ENCODE measurements at regions not wholly inside any gene's neighbourhood (a gene's known extent, or its start where the extent isn't known, plus 50 kb on each side); places are given as distances from the start of the nearest gene placed in this dataset.

DNA sequence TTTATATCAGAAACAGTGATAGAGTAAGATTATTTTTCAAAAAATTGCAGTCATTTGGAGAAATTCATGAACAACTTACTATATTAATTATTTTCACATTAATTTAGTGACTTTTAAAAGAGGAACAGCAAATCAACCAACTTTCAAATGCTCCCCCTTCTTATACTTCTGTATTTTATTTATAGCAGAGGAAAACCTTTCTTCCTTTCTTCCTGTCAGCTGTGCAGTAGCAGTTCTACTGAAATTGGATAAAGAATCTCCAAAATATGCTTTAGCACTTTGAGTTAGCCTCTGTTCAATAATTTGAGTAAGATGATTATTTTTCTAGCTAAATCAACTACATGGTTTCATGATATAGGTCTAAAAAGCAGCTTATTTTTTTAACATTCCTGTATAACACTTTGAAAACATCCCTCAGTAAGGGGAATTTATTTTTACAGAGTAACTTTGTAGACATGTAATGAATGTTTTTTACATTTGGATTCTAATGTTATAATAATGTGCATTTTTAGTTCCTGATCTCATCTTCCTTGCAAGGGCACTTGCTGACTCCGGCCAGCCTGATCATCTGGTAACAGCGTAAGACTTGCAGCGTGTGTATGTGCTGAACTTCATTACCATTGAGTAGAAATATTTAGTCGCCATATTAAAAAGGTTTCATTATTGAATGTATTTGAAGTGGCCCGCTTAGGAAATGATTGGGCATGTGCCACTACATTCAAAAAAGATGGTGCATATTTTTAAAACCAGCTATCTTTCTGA is 158.3 kb upstream of the HDAC9 start:
- H3K27me3 Mint-ChIP-seq, result no peaks in the 10 kb centered on the region
- no peaks in the 10 kb centered on the region for H3K36me3 Mint-ChIP-seq
- H3K27ac Mint-ChIP-seq, result no peak overlapping the region
- H3K4me1 Mint-ChIP-seq, result no peaks in the 10 kb centered on the region
- H3K9me3 Mint-ChIP-seq, result peaks cover 5% of the 10 kb centered on the region
- no peak overlapping the region for H3K4me3 Mint-ChIP-seq

DNA sequence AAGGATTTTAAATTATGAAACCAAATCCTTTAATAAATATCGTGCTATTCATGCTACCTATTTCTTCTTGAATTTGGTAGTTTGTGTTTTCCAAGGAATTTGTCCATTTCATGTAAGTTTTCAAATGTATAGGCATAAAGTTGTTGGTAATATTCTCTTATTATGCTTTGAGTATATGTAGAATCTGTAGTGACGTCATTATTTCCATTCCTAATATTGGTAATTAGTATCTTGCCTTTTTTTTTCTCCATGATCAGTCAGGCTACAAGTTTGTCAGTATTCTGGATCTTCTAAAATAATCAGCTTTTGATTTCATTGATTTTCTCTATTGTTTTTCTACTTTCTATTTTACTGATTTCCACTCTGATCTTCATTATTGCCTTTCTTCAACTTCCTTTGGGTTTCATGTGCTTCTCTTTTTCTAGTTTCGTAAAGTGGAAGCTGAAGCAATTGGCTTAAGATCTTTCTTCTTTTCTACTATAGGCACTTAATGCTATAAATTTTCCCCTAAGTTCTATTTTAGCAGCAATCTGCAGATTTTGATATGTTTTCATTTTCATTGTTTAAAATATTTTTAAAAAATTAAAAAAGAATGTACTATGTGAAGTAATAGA is 156.5 kb upstream of the HDAC9 start:
- Mint-ChIP-seq H3K4me3 (no peak overlapping the region), H3K36me3 (no peaks in the 10 kb centered on the region), H3K4me1 (no peaks in the 10 kb centered on the region), H3K27ac (no peak overlapping the region), H3K9me3 (peaks cover 5% of the 10 kb centered on the region), H3K27me3 (peaks cover 3% of the 10 kb centered on the region)

DNA sequence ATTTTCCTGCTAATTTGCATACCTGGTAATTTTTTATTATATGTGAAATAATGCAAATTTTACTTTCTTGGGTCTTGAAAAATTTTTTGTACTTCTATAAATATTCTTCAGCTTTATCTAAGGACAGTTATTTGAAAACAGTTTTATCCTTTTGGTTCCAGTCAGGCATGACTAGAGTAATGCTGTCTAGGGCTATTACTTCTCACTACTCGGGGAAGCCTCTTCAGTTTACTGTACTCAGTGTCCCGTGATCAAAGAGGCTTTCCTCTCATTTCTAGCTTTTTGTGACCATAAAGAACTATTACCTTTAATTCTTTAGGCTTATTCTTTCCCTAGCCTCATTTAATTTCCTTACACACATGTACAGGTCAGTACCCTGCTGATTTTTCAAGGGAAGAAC is 153.8 kb upstream of the HDAC9 start:
- H3K36me3 Mint-ChIP-seq, result no peaks in the 10 kb centered on the region
- no peak overlapping the region for H3K27ac Mint-ChIP-seq
- peaks cover 5% of the 10 kb centered on the region for H3K9me3 Mint-ChIP-seq
- H3K4me3 Mint-ChIP-seq, result no peak overlapping the region
- no peaks in the 10 kb centered on the region for H3K4me1 Mint-ChIP-seq
- H3K27me3 Mint-ChIP-seq, result peaks cover 6% of the 10 kb centered on the region

DNA sequence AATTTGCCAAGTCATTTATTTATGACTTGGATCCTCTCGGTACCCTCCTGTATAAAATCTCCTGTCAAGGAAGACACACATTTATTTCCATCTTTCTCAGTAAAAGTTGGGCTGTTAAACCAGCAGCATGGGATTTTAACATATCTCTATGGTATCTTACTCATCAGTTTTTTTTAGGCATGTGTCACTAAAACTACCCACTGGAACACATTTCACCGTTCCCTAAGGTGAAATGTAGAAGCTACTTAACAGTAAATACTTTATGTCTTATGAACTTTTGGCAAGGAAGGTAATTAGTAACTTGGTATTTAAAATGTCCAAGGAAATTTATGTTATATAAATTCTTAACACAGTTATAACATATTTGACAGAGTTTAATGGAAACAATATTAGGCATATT is 152.5 kb upstream of the HDAC9 start:
- Mint-ChIP-seq H3K27me3 (peaks cover 7% of the 10 kb centered on the region), H3K4me3 (no peak overlapping the region), H3K9me3 (peaks cover 5% of the 10 kb centered on the region), H3K4me1 (no peaks in the 10 kb centered on the region), H3K27ac (no peak overlapping the region), H3K36me3 (no peaks in the 10 kb centered on the region)

DNA sequence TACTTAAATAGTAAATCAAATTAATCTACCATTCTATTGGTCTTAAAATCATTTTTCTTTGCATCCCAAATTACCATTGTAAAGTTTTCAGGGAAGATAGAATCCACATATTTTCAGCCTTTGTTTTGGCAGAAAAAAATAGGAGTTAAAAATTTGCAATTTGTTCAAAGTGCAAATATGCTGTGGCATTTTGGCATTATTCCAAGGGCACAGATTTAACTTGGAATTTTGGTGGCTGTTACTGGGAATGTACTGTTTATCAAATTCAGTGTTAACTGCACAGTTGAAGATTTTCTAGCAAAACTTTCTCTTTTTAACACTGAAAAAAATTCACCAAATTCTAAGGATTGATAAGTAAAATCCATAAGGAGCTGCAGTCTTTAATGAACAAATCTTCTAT is 151.0 kb upstream of the HDAC9 start:
- no peaks in the 10 kb centered on the region for H3K36me3 Mint-ChIP-seq
- no peak overlapping the region for H3K4me3 Mint-ChIP-seq
- no peaks in the 10 kb centered on the region for H3K4me1 Mint-ChIP-seq
- no peak overlapping the region for H3K27ac Mint-ChIP-seq
- peaks cover 7% of the 10 kb centered on the region for H3K27me3 Mint-ChIP-seq
- peaks cover 5% of the 10 kb centered on the region for H3K9me3 Mint-ChIP-seq

DNA sequence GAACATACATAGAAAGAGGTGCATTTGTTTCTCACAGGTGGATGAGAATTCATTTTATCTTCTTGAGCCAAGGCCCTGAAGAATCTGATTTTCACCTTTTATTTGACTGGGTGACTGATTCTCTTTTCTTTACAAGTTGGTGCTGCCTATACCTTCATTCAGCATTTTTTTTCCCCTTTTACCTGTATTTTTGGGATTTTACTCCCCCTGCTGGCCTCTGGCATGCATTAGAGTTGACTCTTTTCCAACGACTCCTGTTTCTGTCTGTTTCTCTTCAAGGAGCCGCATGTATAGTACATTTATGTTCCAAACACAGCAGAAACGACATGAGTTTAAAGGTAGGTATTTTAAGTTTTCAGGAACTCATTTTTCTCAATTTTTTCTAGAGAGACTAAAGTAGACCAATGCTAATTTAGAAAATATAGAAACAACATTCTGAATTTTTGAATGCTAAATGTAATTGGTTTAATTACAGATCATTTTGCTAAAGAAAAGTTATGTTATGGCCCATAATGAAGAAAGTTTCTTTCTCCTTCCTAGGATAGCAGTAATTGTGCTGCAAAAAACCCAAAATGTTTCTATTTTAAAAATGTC is 149.8 kb upstream of the HDAC9 start:
- no peak overlapping the region for H3K4me3 Mint-ChIP-seq
- H3K4me1 Mint-ChIP-seq, result no peaks in the 10 kb centered on the region
- H3K36me3 Mint-ChIP-seq, result no peaks in the 10 kb centered on the region
- no peak overlapping the region for H3K27ac Mint-ChIP-seq
- peaks cover 5% of the 10 kb centered on the region for H3K9me3 Mint-ChIP-seq
- peaks cover 9% of the 10 kb centered on the region for H3K27me3 Mint-ChIP-seq

DNA sequence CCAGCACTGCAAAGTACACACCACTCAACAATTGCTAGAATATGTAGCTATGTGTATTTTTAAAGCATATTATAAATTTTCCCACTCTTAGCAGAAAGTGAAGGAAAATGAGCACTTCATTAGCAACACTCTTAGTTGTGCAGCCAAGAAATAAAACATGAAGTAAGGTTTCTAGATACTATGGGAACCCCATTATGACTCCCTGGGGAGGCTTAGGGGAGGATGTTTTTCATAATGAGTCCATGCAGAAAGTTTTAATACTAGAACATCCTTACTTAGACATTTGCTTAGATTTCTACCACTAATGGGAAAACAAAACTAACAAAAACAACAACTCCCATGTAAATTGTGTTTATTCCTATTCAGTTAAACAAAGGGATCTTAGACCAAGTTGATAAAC is 148.4 kb upstream of the HDAC9 start:
- H3K27me3 Mint-ChIP-seq, result peaks cover 9% of the 10 kb centered on the region
- no peak overlapping the region for H3K4me3 Mint-ChIP-seq
- H3K27ac Mint-ChIP-seq, result no peak overlapping the region
- H3K4me1 Mint-ChIP-seq, result no peaks in the 10 kb centered on the region
- no peaks in the 10 kb centered on the region for H3K36me3 Mint-ChIP-seq
- no peaks in the 10 kb centered on the region for H3K9me3 Mint-ChIP-seq

DNA sequence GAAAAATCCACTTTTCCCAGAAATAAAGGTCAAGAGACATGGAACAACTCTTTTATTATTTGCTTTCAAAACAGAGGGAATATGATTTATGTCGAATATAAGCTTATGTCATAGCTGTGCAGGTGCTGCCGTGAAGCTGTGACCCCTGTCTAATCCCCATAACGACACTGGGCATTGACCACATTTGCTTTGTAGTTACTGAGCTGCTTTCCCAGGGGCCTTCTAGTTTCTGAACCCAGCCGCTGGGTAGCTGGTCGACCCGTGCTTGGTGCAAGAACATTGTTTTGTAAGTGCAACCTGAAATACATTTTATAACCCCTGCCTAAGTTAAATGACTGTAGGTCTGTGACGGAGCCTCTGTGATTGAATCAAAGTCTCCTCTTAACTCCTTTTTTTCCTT is 144.9 kb upstream of the HDAC9 start:
- Mint-ChIP-seq H3K36me3 (no peaks in the 10 kb centered on the region), H3K27me3 (peaks cover 3% of the 10 kb centered on the region), H3K27ac (no peak overlapping the region), H3K9me3 (no peaks in the 10 kb centered on the region), H3K4me1 (no peaks in the 10 kb centered on the region), H3K4me3 (no peak overlapping the region)

DNA sequence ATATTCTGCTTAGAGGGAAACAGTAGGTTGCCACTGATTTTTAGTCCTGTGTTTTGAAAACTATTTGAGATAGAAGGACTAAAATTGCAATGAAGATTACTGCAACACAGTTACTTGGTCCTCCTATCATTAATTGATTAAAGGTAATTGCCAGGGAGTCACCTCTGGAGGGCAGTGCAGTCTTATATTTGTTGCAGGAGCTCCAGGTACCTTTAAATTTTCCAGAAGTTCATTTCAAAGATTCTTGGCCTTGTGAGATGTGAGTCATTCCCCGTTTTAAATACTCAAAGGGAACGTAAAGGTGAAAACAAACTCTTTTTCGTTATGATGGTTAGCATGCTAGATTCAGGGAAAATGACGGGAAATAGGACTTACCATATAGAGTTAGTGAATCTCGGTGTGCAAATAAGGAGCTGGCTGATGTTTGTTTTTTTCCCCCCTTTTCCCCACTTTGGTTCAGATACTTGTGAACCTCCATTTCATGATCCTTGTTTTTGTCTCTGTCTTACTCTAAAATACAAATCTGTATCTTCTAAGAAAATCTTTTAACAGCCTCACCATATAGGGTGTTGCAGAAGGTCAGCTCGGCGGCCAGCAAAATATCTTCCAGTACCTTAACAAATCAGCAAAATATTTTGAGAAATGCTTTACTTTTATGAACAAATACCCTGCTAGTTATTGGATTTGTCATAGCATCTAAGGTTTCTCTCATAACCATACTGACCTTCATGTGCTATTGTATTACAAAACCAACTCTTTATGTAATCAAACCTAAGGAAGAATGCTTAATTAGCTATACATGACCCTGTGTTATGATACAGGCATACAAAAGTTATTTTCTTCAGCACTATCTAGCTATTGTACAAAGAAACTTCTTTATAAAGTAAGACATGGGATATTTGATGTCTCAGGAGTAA is 143.0 kb upstream of the HDAC9 start:
- no peaks in the 10 kb centered on the region for H3K9me3 Mint-ChIP-seq
- H3K27me3 Mint-ChIP-seq, result peaks cover 3% of the 10 kb centered on the region
- no peaks in the 10 kb centered on the region for H3K4me1 Mint-ChIP-seq
- H3K4me3 Mint-ChIP-seq, result no peak overlapping the region
- H3K27ac Mint-ChIP-seq, result no peak overlapping the region
- H3K36me3 Mint-ChIP-seq, result no peaks in the 10 kb centered on the region

DNA sequence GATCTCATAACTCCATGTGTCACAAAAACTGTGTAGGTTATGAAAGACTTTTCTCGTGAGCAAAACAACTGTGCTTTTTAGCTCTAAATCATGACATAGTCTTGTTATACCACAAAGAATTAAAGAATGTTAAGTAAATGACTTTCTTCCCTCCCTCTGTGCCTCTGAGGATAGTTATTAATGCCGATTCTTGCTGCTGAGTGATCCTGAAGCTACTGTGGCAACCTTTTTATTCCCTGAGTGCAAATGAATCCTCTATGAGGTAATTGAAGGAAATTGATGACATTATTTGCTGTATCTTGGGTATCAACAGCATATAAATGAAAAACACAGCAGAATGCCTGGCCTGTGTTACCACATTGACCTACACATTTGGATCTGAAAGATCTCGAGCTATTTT is 142.2 kb upstream of the HDAC9 start:
- Mint-ChIP-seq H3K36me3 (no peaks in the 10 kb centered on the region), H3K4me1 (no peaks in the 10 kb centered on the region), H3K4me3 (no peak overlapping the region), H3K27ac (no peak overlapping the region), H3K27me3 (peaks cover 2% of the 10 kb centered on the region), H3K9me3 (no peaks in the 10 kb centered on the region)

DNA sequence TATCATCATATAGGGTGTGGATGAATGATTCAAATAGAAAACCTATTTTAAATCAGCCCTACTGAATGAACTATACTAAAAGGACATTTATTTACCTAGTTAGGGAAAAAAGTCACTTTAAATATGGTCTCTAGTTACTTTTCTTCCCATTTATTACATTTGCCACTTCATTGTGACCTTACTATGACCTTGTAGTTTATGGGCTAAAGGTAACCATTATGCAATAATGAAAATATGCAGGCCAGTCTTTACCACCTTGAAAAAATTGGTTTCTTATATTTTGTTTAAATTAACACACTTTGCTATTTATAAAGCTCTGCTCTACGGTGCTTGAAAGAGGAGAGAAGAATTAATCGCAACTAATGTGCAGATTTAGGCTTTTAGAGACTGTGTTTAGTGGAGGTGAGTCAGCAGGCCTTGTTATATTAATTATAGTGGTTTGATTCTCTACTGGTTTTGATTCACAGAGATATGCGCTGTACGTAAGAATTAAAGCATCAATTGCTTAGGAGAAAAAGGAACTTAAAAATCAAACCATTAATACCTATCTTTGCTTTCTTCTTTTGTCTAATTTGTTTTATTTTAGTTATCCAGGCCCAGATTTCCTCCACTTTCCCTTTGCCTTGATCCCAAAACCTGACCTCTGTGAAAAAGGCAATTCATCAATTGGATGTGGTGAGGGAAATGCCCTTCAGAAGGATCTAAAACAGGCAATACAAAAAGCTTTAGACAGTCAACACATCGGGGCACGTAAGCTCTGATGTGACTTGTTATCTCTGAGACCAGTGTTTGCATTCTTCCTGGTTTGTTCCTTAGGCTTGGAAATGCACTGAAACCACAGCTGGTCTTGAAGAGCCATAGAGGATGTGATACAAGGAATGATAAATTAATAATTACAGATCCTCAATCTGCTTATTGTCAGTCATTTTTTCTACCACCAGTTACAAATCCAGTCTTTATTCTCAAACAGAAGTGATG is 141.2 kb upstream of the HDAC9 start:
- Mint-ChIP-seq H3K27ac (no peak overlapping the region), H3K36me3 (no peaks in the 10 kb centered on the region), H3K27me3 (peaks cover 2% of the 10 kb centered on the region), H3K4me1 (no peaks in the 10 kb centered on the region), H3K4me3 (no peak overlapping the region), H3K9me3 (no peaks in the 10 kb centered on the region)

DNA sequence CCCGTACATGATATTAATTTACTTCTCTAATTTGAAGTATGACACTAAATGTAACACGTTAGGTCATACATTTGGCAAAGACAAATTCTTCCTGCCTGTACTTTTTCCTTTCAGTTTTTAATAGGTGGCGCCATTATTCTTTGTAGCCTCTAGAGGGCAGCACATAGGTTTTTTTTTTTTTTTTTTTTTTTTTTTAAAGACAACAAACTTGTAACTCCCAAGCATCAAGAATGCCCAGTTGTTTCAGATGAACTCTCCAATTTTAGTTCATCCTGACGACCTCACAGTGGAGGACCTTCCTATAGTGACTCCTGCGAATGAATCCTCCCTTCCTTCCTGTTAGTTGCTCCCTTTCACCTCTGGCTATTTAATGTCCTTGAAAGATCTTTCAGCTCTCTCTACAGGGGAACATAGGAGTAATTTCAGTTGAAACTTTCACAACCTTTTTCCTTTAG is 139.3 kb upstream of the HDAC9 start:
- H3K4me3 Mint-ChIP-seq, result no peak overlapping the region
- no peaks in the 10 kb centered on the region for H3K27me3 Mint-ChIP-seq
- no peaks in the 10 kb centered on the region for H3K9me3 Mint-ChIP-seq

DNA sequence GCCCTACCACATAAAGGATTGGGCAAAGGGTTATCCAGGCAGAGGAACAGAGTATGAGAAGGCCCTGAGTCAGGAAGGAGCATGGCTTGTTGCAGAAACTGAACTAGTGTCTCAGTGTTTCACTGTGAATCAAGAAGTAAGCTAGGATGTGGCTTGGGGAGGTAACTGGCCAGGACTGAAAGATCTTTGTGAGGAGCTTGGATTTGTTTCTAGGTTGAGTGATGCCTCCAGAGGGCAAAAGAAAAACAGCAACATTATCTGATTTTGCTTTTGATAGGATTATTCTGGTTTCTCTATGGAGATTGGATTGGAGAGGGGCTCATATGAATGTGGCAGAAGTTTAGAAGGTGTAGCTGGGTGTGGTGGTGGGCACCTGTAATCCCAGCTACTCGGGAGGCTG is 137.9 kb upstream of the HDAC9 start:
- no peak overlapping the region for H3K4me3 Mint-ChIP-seq
- H3K9me3 Mint-ChIP-seq, result no peaks in the 10 kb centered on the region
- no peaks in the 10 kb centered on the region for H3K4me1 Mint-ChIP-seq
- peaks cover 1% of the 10 kb centered on the region for H3K27me3 Mint-ChIP-seq
- H3K36me3 Mint-ChIP-seq, result no peaks in the 10 kb centered on the region
- H3K27ac Mint-ChIP-seq, result no peak overlapping the region

More for the DNA sequence above, 139.3 kb upstream of the HDAC9 start:
- Mint-ChIP-seq H3K36me3 (no peaks in the 10 kb centered on the region), H3K4me1 (no peaks in the 10 kb centered on the region), H3K27ac (no peak overlapping the region)

DNA sequence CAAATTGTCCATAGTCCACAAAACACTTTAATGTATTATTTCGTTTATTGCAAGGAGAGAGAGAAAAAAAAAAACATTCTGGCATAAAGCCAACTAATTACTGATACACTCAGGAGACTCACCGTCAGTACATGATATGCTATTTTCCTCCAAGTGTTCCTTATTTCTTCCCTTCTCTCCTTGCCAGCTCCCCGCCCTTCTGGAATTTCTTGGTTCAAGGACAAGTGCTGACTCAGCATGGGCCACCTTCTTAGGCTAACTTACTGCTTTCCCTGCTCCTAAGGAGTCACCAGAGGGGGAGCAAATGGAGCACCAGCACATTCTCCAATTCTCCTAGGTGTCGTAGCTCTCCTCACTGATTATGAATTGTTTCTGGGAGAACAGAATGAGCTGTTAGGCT is 133.8 kb upstream of the HDAC9 start:
- H3K9me3 Mint-ChIP-seq, result no peaks in the 10 kb centered on the region
- H3K27ac Mint-ChIP-seq, result no peak overlapping the region
- no peak overlapping the region for H3K4me3 Mint-ChIP-seq
- H3K27me3 Mint-ChIP-seq, result peaks cover 1% of the 10 kb centered on the region
- H3K4me1 Mint-ChIP-seq, result no peaks in the 10 kb centered on the region
- H3K36me3 Mint-ChIP-seq, result no peaks in the 10 kb centered on the region

Data from activated naive CD4-positive, alpha-beta T cell treated with anti-CD3 and anti-CD28 coated beads, Interleukin-2, amount 50 U/mL, for 24 hours (primary cell).